ENCODE measurements at regions not wholly inside any gene's neighbourhood (a gene's known extent, or its start where the extent isn't known, plus 50 kb on each side); places are given as distances from the start of the nearest gene placed in this dataset.

- no peak for DNase-seq (ENCODE audit: low spot score)
These were observed 363.4 kb downstream of the CDH26 start for GRCh38 chr20:60321601-60322000.

GRCh38 chr20:60326821-60327220, 368.6 kb downstream of the CDH26 start:
- no peak for DNase-seq (ENCODE audit: low spot score)

- DNase-seq (ENCODE audit: low spot score): no peak
These were observed 369.9 kb downstream of the CDH26 start for GRCh38 chr20:60327971-60328660.

DNA sequence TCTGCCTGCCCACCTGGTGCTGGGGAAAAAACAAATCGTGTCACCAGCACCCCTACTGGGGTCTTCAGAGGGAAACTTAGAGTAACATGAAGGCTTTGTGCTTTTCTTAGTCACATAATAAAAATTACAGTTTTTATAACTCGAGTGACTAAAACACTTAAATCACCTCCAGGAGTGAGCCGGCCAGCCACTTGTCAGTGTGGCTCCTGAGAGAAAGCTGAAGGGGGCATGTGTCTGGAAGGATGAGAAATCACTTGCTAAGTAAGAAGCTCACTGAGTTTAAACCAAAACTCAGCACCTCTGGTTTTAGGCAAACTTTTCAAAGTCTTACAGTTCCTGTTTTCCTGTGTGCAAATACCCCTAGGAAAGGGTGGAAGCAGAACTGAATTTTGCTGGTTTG, 372.2 kb downstream of the CDH26 start:
- DNase-seq (ENCODE audit: low spot score): no peak

DNA sequence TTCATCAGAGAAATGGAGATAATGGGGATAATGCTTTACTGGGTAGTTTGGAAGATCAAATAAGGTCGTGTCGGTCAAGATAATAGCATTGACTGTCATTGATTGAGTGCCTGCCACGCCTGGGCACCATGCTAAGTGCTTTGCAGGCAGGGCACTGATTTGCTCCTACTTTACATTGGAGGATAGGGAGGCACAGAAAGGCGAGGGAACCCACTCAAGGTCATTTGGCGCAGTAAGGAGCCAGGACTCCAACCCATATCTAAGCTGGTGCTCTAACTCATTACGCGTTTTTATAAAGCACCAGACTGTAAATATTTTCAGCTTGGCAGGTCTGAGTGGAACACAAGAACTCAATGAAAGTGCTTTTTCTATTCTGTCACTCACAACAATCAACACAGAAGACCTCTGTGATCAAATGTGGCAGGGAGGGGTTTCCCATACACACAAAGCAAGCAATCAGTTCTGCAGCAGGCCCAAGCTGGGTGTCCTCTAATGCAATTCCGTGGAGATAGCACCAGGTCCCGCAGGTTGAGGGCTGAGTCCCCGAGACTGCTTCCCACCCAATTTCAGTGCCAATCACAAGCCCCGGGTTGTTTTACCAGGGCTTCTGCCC, 373.6 kb downstream of the CDH26 start:
- no peak for DNase-seq (ENCODE audit: low spot score)

- no peak for DNase-seq (ENCODE audit: low spot score)
These were observed 374.3 kb downstream of the CDH26 start for GRCh38 chr20:60332523-60332922.

GRCh38 chr20:60334911-60335310, 376.7 kb downstream of the CDH26 start:
- DNase-seq (ENCODE audit: low spot score): no peak

GRCh38 chr20:60338556-60338955, 380.3 kb downstream of the CDH26 start:
- DNase-seq (ENCODE audit: low spot score): no peak

DNA sequence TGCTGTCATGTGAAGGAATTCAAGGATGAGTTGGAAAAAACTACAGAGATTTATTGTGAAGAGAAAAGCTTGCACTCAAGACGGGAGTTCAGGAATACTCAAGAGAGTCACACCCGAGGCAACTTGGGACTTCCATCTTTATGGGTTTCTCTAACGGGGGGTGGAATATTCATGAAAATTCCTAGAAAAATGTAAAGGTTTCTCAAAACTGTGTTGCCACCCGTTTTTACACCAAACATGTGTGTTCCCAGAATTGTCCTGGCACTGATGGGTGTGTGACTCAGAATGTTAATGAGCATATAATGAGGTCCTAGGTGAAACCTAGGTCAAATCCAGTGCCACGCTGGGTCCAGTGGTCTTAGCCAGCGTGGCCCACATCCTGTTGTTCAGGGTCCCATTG, 381.5 kb downstream of the CDH26 start:
- DNase-seq (ENCODE audit: low spot score): no peak

DNA sequence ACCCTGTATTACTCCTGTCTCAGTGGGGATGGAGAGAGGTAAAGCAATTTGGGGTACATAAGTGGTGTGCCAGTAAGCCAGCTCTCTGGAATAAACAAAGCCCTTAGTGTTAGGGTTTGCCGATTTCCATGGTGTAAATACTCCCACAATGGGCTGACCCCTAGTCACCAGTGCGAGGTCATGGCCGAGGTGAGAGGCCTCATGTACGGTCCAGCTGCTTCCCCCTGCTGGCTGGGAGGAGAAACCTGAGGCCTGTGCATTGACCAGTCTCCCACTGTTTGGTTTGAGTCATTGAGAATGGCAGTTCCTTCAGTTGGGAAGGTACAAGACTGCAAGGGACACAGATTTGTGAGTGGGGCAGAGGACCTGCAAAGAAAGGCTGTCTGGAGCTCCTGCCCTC, 382.0 kb downstream of the CDH26 start:
- no peak for DNase-seq (ENCODE audit: low spot score)

DNA sequence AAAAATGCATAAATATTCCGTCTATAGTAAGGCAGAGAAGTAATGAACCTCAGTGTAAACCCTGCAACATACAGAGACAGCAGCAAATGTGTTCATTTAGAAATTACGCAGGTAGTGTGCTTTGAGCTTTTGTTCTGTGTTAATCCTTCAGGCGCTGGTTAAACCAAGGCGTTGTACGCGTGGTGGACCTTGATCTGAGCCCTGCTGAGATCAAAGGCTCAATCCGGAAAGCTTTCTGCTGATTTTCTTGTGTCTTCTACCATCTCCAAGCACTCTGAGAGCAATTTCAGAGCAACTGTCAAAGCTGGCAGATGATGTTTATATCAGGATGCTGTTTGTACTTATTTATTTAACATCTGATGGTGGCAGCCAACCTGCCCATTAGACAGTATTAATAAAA, 382.8 kb downstream of the CDH26 start:
- DNase-seq (ENCODE audit: low spot score): no peak

GRCh38 chr20:60345106-60345505, 386.9 kb downstream of the CDH26 start:
- no peak for DNase-seq (ENCODE audit: low spot score)

DNA sequence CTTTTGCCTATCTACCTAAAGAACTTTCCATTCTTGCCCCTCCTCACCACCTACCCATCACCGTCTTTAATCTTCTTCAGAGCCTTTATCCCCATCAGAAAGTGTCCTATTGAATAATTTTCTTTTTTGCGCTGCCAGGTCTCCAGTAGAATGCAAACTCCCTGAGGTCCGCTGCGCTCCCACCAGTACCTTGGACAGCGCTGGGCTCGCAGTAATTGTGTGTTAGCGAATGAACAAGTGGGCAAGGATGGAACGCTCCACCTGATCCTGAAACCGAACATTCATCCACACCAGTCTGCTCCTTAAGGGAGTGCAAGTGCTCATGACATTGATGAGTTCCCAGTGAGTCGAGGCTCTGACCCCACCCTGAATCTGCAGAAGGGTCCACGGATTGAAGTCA, 391.2 kb downstream of the CDH26 start:
- DNase-seq (ENCODE audit: low spot score): no peak

GRCh38 chr20:60352017-60352416, 393.8 kb downstream of the CDH26 start:
- no peak for DNase-seq (ENCODE audit: low spot score)

GRCh38 chr20:60352596-60352995, 394.4 kb downstream of the CDH26 start:
- no peak for DNase-seq (ENCODE audit: low spot score)

DNA sequence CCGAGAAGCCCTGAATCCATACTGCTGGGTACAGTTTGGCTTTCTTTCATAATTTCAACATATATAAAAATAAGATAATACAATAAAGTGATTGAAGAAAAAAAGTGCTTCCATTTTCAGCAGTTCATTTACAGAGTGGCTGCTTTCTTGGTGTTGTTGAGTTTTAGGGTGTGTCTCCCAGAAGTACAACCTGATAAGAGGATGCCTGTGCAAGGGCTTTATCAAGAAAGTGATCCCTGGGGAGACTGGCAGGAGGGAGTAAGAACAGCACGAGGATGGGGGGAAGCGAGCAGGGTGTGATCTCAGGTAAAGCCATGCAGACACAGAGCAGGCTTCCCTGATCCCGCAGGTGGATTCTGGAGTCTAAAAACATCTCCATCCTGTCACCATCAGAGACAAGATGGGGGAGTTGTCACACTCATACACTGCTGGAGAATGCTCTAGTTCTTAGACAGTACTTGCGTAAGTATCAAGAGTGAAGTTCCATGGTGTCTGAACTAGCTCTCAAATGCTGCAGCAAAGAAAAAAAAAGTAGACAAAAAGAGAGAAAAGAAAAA, 395.9 kb downstream of the CDH26 start:
- DNase-seq (ENCODE audit: low spot score): no peak

- DNase-seq (ENCODE audit: low spot score): no peak
These were observed 399.9 kb downstream of the CDH26 start for GRCh38 chr20:60358101-60358500.

DNA sequence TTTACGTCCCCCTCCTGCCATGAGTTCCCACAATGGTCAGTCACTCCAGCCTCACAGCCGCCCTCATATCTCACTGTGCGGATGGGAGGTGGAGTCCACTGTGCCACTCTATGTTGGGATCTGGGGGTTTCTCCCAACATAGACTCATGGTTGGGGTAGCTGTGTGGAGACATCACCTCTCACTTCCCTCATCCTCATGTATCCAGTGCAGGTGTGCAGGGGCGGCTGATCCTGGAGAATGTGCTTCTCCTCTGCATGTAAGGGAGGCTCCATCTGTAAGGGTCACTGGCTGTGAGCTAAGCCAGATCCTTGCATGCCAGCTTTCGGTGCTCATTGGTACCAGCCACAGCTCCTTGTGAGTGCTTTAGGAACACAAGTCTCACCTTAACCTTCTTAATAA, 400.8 kb downstream of the CDH26 start:
- no peak for DNase-seq (ENCODE audit: low spot score)

GRCh38 chr20:60361761-60362395, 403.7 kb downstream of the CDH26 start:
- no peak for DNase-seq (ENCODE audit: low spot score)

DNA sequence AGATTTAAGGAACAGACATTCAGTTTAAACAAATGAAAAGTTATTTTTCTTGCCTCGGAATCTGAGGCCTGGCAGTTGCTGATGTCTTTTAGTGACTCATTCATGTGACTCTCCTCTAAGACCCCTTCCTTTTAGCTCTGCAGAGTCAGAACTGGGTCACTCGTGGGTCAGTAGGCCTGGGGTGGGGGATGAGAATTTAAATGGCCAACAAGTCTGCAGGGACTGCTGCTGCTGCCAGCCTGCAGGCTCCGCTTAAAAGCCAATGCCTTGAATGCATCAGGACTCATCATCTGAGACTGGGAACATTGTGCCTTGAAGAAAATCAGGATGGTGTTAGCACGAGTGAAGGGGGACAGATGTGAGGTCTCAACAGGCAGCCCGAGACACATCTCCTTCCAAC, 404.3 kb downstream of the CDH26 start:
- DNase-seq (ENCODE audit: low spot score): no peak

GRCh38 chr20:60363698-60364097, 405.5 kb downstream of the CDH26 start:
- no peak for DNase-seq (ENCODE audit: low spot score)

GRCh38 chr20:60365064-60365666, 406.9 kb downstream of the CDH26 start:
- DNase-seq (ENCODE audit: low spot score): no peak

DNA sequence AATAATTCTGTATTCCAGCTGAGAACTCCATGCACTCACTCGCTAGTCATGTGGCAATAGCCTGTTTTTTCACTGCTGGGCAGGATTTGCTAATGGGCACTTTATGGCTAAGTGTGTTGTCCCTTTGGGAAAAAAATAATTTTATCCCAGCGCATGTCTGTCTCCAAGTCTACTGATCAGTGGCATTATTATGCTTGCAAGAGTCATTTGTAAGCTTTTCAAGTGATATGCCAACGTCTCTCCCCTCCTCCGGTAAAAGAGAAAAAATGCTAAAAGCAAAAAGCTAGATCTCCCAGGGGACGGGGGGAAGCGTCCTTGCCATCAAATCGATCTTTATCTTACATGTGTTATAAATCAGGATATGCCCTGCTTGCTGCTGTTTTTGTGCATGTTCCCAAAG, 407.7 kb downstream of the CDH26 start:
- DNase-seq (ENCODE audit: low spot score): no peak

All from H4 (cell line).